K562 (cell line): ENCODE measurements at regions not wholly inside any gene's neighbourhood (a gene's known extent, or its start where the extent isn't known, plus 50 kb on each side); places are given as distances from the start of the nearest gene placed in this dataset.
A peak's percentile ranks its signal among the peaks of the same experiment; 100 is the strongest.

Experiments used
- ATAC-seq: fragments of 200-7000 bp; cut with Tn5 transposase; 3 replicates; pipeline ENCODE4 v1.9.1; 2020; ENCODE audit warnings: moderate library complexity
- BruUV-seq: library from RNA; stranded (reverse); fragments of 400-500 nt; replicated peaks from 2 replicates; lab custom pipeline; 2021; lab: Mats Ljungman, UMichigan
- CTCF ChIA-PET: fragments of 300-600 bp; formaldehyde crosslinking; extraction: SDS; loops from one replicate; lab custom pipeline; 2021; ENCODE audit warnings: low intra/inter-chr PET ratio; lab: Yijun Ruan, JAX
- POLR2A ChIA-PET: fragments of 300-600, 350-650 bp; sonication (Branson Sonifier 250); formaldehyde crosslinking; extraction: SDS; loops from one replicate; lab custom pipeline; 2021; ENCODE audit warnings: antibody characterized with exemption, inconsistent platforms; lab: Yijun Ruan, JAX
- DNase-seq, 4 experiments: peaks; one replicate each; pipeline versions ENCODE4 v3.0.0 to v3.0.0-alpha.2; 2011 to 2018; ENCODE audit warnings: low spot score in 3 of 4, mixed read lengths in 3 of 4; ENCODE audit errors: extremely low read depth in 1 of 4
- FAIRE-seq: peaks from 2 replicates; lab custom pipeline; 2011; peaks lifted over from hg19 to GRCh38; lab: Jason Lieb, UNC
- H2AFZ ChIP-seq: 2 replicates; pipeline ENCODE4 v1.6.0; 2011; ENCODE audit warnings: low read depth, low read length, control low read depth, inconsistent platforms
- H3K27ac ChIP-seq: fragments of 200-600 bp; 3 replicates; pipeline ENCODE4 v1.8.0; 2011; ENCODE audit warnings: low read depth, mild to moderate bottlenecking, control low read depth, inconsistent platforms, low read length, moderate library complexity, mixed read lengths; ENCODE audit errors: extremely low read depth
- H3K27me3 ChIP-seq, 2 experiments: fragments of 300-600 bp in 1 of 2; 2 replicates in 1 of 2; 3 replicates in 1 of 2; pipeline versions ENCODE4 v1.6.0 to v1.8.0; 2011; ENCODE audit warnings: inconsistent platforms in 2 of 2, low read length in 2 of 2, mild to moderate bottlenecking in 1 of 2, mixed read lengths in 1 of 2, moderate library complexity in 1 of 2; ENCODE audit not compliant: control insufficient read depth in 2 of 2, insufficient read depth in 2 of 2
- H3K36me3 ChIP-seq: fragments of 300-600 bp; 3 replicates; pipeline ENCODE4 v1.8.0; 2011; ENCODE audit warnings: mild to moderate bottlenecking, low read length, inconsistent platforms; ENCODE audit not compliant: control insufficient read depth, insufficient read depth
- H3K4me1 ChIP-seq, 2 experiments: fragments of 200-600 bp in 1 of 2; replicated peaks in 1 of 2; 2 replicates in 1 of 2; 3 replicates in 1 of 2; pipeline versions ENCODE4 v1.5.1 to v1.8.0; 2011; ENCODE audit warnings: inconsistent platforms in 2 of 2, low read length in 2 of 2, mild to moderate bottlenecking in 1 of 2, mixed read lengths in 1 of 2, moderate library complexity in 1 of 2; ENCODE audit not compliant: control insufficient read depth in 2 of 2, insufficient read depth in 2 of 2
- H3K4me2 ChIP-seq: 2 replicates; pipeline ENCODE4 v1.6.1; 2011; ENCODE audit warnings: low read length, control low read depth, inconsistent platforms, mixed read lengths; ENCODE audit not compliant: insufficient read depth
- H3K4me3 ChIP-seq: fragments of 200-600 bp; sonication (generic), shearing (Covaris generic); 2 replicates; pipeline ENCODE4 v1.5.1; 2016; ENCODE audit warnings: control low read depth, inconsistent platforms
- H3K79me2 ChIP-seq: fragments of 200-600 bp; 3 replicates; pipeline ENCODE4 v1.8.0; 2011; ENCODE audit warnings: low read length, inconsistent platforms; ENCODE audit not compliant: control insufficient read depth, insufficient read depth
- H3K9ac ChIP-seq, 2 experiments: 2 replicates each; pipeline versions ENCODE4 v1.6.0 to v1.6.1; 2011; ENCODE audit warnings: low read depth in 2 of 2, low read length in 2 of 2, control low read depth in 1 of 2, inconsistent platforms in 1 of 2, mild to moderate bottlenecking in 1 of 2, mixed read lengths in 1 of 2; ENCODE audit not compliant: insufficient read depth in 1 of 2
- H3K9me1 ChIP-seq: one replicate; pipeline ENCODE4 v1.6.0; 2011; ENCODE audit warnings: inconsistent platforms, mild to moderate bottlenecking, low read length, moderate library complexity; ENCODE audit not compliant: control insufficient read depth, insufficient read depth
- H3K9me3 ChIP-seq: replicated peaks from 2 replicates; pipeline ENCODE4 v1.5.1; 2011; ENCODE audit warnings: low read depth, low read length, inconsistent platforms; ENCODE audit not compliant: control insufficient read depth, insufficient read depth
- H4K20me1 ChIP-seq: replicated peaks from 2 replicates; pipeline ENCODE4 v1.6.1; 2011; ENCODE audit warnings: low read length, inconsistent platforms, mixed read lengths; ENCODE audit not compliant: control insufficient read depth, insufficient read depth
- DPF2 ChIP-seq: fragments of 450-650 bp; IDR thresholded peaks from 2 replicates; pipeline ENCODE4 v1.6.1; 2016
- IRF2 ChIP-seq: sonication (generic); formaldehyde crosslinking; IDR thresholded peaks from 2 replicates; pipeline ENCODE4 v1.8.1; 2022; ENCODE audit warnings: mild to moderate bottlenecking, missing genetic modification reagents
- MITF ChIP-seq: IDR thresholded peaks from 2 replicates; pipeline ENCODE4 v1.6.1; 2014; ENCODE audit warnings: antibody characterized with exemption
- RREB1 ChIP-seq: fragments of 250-450 bp; sonication (Bioruptor Pico); IDR thresholded peaks from 2 replicates; pipeline ENCODE4 v1.4.0; 2020
- SPI1 ChIP-seq: IDR thresholded peaks from 2 replicates; pipeline ENCODE4 v1.6.1; 2011; ENCODE audit warnings: low read depth, low read length, control low read depth, borderline replicate concordance
- TFE3 ChIP-seq: fragments of 450-650 bp; formaldehyde crosslinking; IDR thresholded peaks from 2 replicates; pipeline ENCODE4 v1.4.0; 2020; ENCODE audit warnings: mild to moderate bottlenecking, mixed read lengths
- TRIM24 ChIP-seq, 2 experiments: fragments of 450-650 bp; IDR thresholded peaks; 2 replicates each; pipeline ENCODE4 v1.6.1; 2016
- ZNF23 ChIP-seq: fragments of 250-450 bp; sonication (Bioruptor Pico); IDR thresholded peaks from 2 replicates; pipeline ENCODE4 v1.4.0; 2020; ENCODE audit warnings: mild to moderate bottlenecking
- WGBS: fragments of 100-300 bp; shearing (Covaris generic); methylation state at CpG from one replicate; pipeline ENCODE4 v1.1.6; 2016; ENCODE audit warnings: low coverage, mixed read lengths; ENCODE audit not compliant: insufficient coverage; ENCODE audit errors: missing lambda C conversion rate; 5-methylcytosine and 5-hydroxymethylcytosine counted together
- in situ Hi-C: fragments of 300-500 bp; cut with MboI; formaldehyde crosslinking; loops from 4 replicates; pipeline ENCODE4 v1.15.0; 2018; ENCODE audit warnings: inconsistent platforms, mixed read lengths
- intact Hi-C: fragments of 100-400 bp; cut with micrococcal nuclease; formaldehyde crosslinking; loops from 2 replicates; pipeline ENCODE4 v1.14.2; 2022

- DNase-seq (no peak), FAIRE-seq (no peak)
- POLR2A ChIA-PET: no interaction called here
- Histone ChIP-seq H2AFZ (no peak overlapping the region), H3K4me1 (no peaks in the 10 kb centered on the region), H3K36me3 (no peaks in the 10 kb centered on the region), H3K9ac (no peak overlapping the region), H3K4me2 (no peak overlapping the region), H4K20me1 (no peaks in the 10 kb centered on the region), H3K27me3 (no peaks in the 10 kb centered on the region), H3K9me1 (no peaks in the 10 kb centered on the region), H3K9me3 (no peaks in the 10 kb centered on the region), H3K79me2 (no peaks in the 10 kb centered on the region)
- in situ Hi-C loops: no loop called here
- CTCF ChIA-PET: no interaction called here
- 0% methylated on average over 1 of the region's 1 CpG for WGBS
- BruUV-seq: no TSS peak
- TF ChIP-seq TFE3 (peak; percentile 69), DPF2 (no peak)
- TF ChIP-seq, all 486 proteins: peak for 1
- intact Hi-C loops: no loop called here
- ATAC-seq: no peak
- Histone ChIP-seq H3K4me3 (no peak overlapping the region), H3K27ac (no peak overlapping the region)
Observed at GRCh38 chr20:11604339-11604738, 313.4 kb upstream of the BTBD3 start.

GRCh38 chr20:11607047-11607446 is 310.6 kb upstream of the BTBD3 start:
- ATAC-seq (no peak), FAIRE-seq (no peak), DNase-seq (no peak)
- no peak overlapping the region for H3K4me2 ChIP-seq
- H3K36me3 ChIP-seq: no peaks in the 10 kb centered on the region
- POLR2A ChIA-PET: no interaction called here
- no peaks in the 10 kb centered on the region for H3K4me1 ChIP-seq
- no peaks in the 10 kb centered on the region for H3K9me3 ChIP-seq
- no peaks in the 10 kb centered on the region for H3K79me2 ChIP-seq
- no TSS peak for BruUV-seq
- H3K27me3 ChIP-seq: no peaks in the 10 kb centered on the region
- H2AFZ ChIP-seq: no peak overlapping the region
- H3K27ac ChIP-seq: no peak overlapping the region
- WGBS: 4% methylated on average over 5 of the region's 5 CpGs
- CTCF ChIA-PET: no interaction called here
- intact Hi-C loops: no loop called here
- H3K4me3 ChIP-seq: no peak overlapping the region
- H3K9ac ChIP-seq: no peak overlapping the region
- no peaks in the 10 kb centered on the region for H3K9me1 ChIP-seq
- H4K20me1 ChIP-seq: no peaks in the 10 kb centered on the region
- in situ Hi-C loops: no loop called here
- TF ChIP-seq RREB1 (CRISPR knock-in tag) (no peak), SPI1 (no peak), TRIM24 (IDR thresholded peaks at IDR 0.05) (no peak), IRF2 (CRISPR knock-in tag) (no peak), MITF (no peak), ZNF23 (no peak)
